NB4 (cell line): ENCODE measurements at regions not wholly inside any gene's neighbourhood (a gene's known extent, or its start where the extent isn't known, plus 50 kb on each side); places are given as distances from the start of the nearest gene placed in this dataset.

Experiments
- POLR2A ChIP-seq: IDR thresholded peaks from 2 replicates; pipeline ENCODE4 v1.6.1; 2011; ENCODE audit warnings: mild to moderate bottlenecking; ENCODE audit not compliant: insufficient read length; ENCODE audit errors: extremely low read depth
- TF ChIP-seq, protein P1 (sequence below): IDR thresholded peaks from one replicate; pipeline ENCODE4 v1.5.1; 2012; ENCODE audit warnings: low read depth, low read length

DNA sequence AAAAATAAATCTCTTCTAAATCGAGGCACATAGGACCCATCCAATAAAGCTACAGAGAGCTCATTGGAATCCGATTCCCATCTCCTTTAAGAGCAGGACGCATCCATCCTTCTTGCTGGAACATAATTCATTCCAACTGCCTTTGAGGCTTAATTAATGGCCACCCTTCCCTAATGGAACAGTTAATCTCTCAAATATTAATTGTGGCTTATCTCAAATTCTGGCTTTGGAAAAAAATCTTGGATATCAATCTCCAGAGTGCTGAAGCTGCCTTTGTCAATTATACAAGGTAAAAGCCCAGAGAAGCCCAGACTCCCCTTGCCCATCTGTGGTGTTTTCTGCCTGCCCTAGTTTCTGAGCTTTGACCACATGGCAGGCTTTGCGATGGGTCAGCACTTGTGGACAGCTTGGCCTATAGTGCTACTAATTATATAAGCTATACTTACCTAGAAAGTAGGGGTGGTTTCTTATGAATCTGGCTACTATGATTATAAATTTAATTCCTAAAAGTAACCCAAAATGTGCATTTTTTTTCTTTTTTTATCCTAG lies 246.3 kb downstream of the NUAK1 start:
- TF ChIP-seq, protein P1, sequence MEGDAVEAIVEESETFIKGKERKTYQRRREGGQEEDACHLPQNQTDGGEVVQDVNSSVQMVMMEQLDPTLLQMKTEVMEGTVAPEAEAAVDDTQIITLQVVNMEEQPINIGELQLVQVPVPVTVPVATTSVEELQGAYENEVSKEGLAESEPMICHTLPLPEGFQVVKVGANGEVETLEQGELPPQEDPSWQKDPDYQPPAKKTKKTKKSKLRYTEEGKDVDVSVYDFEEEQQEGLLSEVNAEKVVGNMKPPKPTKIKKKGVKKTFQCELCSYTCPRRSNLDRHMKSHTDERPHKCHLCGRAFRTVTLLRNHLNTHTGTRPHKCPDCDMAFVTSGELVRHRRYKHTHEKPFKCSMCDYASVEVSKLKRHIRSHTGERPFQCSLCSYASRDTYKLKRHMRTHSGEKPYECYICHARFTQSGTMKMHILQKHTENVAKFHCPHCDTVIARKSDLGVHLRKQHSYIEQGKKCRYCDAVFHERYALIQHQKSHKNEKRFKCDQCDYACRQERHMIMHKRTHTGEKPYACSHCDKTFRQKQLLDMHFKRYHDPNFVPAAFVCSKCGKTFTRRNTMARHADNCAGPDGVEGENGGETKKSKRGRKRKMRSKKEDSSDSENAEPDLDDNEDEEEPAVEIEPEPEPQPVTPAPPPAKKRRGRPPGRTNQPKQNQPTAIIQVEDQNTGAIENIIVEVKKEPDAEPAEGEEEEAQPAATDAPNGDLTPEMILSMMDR, result no peak
- no peak for TF ChIP-seq POLR2A
